CD4-positive, alpha-beta memory T cell (primary cell): ENCODE measurements at regions not wholly inside any gene's neighbourhood (a gene's known extent, or its start where the extent isn't known, plus 50 kb on each side); places are given as distances from the start of the nearest gene placed in this dataset.

Experiments
- CTCF ChIA-PET: fragments of 350-600 bp; sonication (Branson Sonifier 250); formaldehyde crosslinking; loops from one replicate; lab custom pipeline; 2021; ENCODE audit warnings: inconsistent platforms; ENCODE audit not compliant: partially characterized antibody; lab: Charles Lee
- POLR2A ChIA-PET: fragments of 350-600 bp; sonication (Branson Sonifier 250); formaldehyde crosslinking; loops from one replicate; lab custom pipeline; 2021; ENCODE audit not compliant: partially characterized antibody; lab: Charles Lee
- DNase-seq, 5 donors: peaks; one replicate each; pipeline versions ENCODE4 v3.0.0 to v3.0.0-alpha.2; 2020 to 2022; ENCODE audit warnings: mixed read lengths in 1 of 5
- H3K27ac ChIP-seq: one replicate; pipeline ENCODE4 v1.7.0; 2013; ENCODE audit warnings: low read depth, low read length
- H3K27me3 ChIP-seq: 2 replicates; pipeline ENCODE4 v1.7.0; 2013; ENCODE audit warnings: mild to moderate bottlenecking, low read length, moderate library complexity; ENCODE audit not compliant: insufficient read depth
- H3K36me3 ChIP-seq: 2 replicates; pipeline ENCODE4 v1.7.0; 2013; ENCODE audit warnings: mild to moderate bottlenecking, low read length, moderate library complexity; ENCODE audit not compliant: insufficient read depth
- H3K4me1 ChIP-seq: 2 replicates; pipeline ENCODE4 v1.7.0; 2013; ENCODE audit warnings: mild to moderate bottlenecking, low read length, moderate library complexity; ENCODE audit not compliant: insufficient read depth
- H3K4me3 ChIP-seq, 2 donors: one replicate each; pipeline ENCODE4 v1.7.0; 2013; ENCODE audit warnings: low read length in 2 of 2, mild to moderate bottlenecking in 1 of 2
- H3K9me3 ChIP-seq, 2 donors: one replicate each; pipeline ENCODE4 v1.7.0; 2013; ENCODE audit warnings: low read length in 2 of 2, control low read depth in 1 of 2; ENCODE audit not compliant: control insufficient read depth in 1 of 2
- H3K27ac Mint-ChIP-seq, 7 donors: one replicate each; pipeline ENCODE4 v1.8.0; 2020 to 2021; ENCODE audit warnings: mixed read lengths in 7 of 7, mild to moderate bottlenecking in 6 of 7, inconsistent platforms in 3 of 7, moderate library complexity in 3 of 7
- H3K27me3 Mint-ChIP-seq, 2 donors: one replicate each; pipeline ENCODE4 v1.8.0; 2020 to 2021; ENCODE audit warnings: mixed read lengths in 2 of 2
- H3K36me3 Mint-ChIP-seq, 2 donors: one replicate each; pipeline ENCODE4 v1.8.0; 2020 to 2021; ENCODE audit warnings: mixed read lengths in 2 of 2, inconsistent platforms in 1 of 2, mild to moderate bottlenecking in 1 of 2
- H3K4me1 Mint-ChIP-seq, 4 donors: one replicate each; pipeline ENCODE4 v1.8.0; 2020 to 2021; ENCODE audit warnings: mixed read lengths in 4 of 4, mild to moderate bottlenecking in 1 of 4
- H3K4me3 Mint-ChIP-seq, 8 donors: one replicate each; pipeline ENCODE4 v1.8.0; 2020 to 2021; ENCODE audit warnings: mixed read lengths in 8 of 8, mild to moderate bottlenecking in 7 of 8, moderate library complexity in 6 of 8, inconsistent platforms in 3 of 8
- H3K9me3 Mint-ChIP-seq, 8 donors: one replicate each; pipeline ENCODE4 v1.8.0; 2020 to 2021; ENCODE audit warnings: mixed read lengths in 8 of 8, mild to moderate bottlenecking in 5 of 8, inconsistent platforms in 3 of 8, moderate library complexity in 1 of 8
- intact Hi-C: fragments of 100-400 bp; cut with micrococcal nuclease; formaldehyde crosslinking; loops from one replicate; pipeline ENCODE4 v1.15.1; 2023

DNA sequence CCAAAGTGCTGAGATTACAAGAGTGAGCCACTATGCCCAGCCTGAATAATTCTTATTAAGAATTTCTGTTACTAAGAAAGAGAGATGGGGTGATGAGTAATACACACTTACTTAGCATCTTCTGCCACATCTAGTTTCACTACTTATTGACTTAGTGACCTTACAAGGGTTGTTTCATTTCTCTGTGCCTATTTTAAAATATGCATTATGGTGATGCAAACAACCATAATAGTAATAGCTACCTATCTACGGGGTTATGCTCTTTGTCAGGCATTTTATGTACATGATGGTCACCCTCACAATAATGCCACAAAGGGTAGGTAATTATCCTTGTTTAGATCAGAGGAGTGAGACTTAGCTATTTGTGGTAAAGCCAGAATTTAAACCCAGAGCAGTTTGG lies 499.0 kb upstream of the SGCD start:
- Histone ChIP-seq H3K27ac (no peak overlapping the region), H3K4me1 (no peaks in the 10 kb centered on the region), H3K27me3 (no peaks in the 10 kb centered on the region), H3K36me3 (no peaks in the 10 kb centered on the region), H3K9me3 (no peaks in the 10 kb centered on the region), H3K4me3 (no peak overlapping the region)
- intact Hi-C loops, result no loop called here
- H3K4me3 Mint-ChIP-seq, result no peak overlapping the region
- no peaks in the 10 kb centered on the region for H3K36me3 Mint-ChIP-seq
- peaks cover 0 to 2% (median 0%) of the 10 kb centered on the region in 8 donors for H3K9me3 Mint-ChIP-seq
- H3K27me3 Mint-ChIP-seq, result no peaks in the 10 kb centered on the region
- CTCF ChIA-PET, result no interaction called here
- no peak for DNase-seq
- H3K27ac Mint-ChIP-seq, result no peak overlapping the region
- no peaks in the 10 kb centered on the region for H3K4me1 Mint-ChIP-seq
- POLR2A ChIA-PET, result no interaction called here

DNA sequence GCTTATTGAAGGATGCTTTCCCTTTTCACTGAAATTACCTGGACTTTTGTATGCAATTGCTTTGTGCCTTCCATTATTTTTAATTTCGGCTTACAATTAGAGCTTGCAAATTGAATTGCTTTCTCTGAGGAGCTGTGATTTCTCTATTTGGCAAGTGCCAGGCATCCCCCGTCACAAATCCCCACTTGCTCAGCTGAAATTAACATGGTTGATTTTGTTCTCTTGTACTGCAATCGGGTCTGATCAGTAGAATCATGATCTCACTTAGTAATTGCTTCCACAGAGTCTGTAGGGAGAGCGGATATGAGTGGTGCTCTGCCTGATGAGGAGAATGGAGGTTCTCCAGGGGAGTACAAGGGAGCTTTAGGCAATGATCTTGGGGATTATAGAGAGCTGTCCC lies 495.5 kb upstream of the SGCD start:
- Mint-ChIP-seq H3K4me3 (no peak overlapping the region), H3K4me1 (no peaks in the 10 kb centered on the region), H3K27me3 (no peaks in the 10 kb centered on the region), H3K36me3 (no peaks in the 10 kb centered on the region), H3K9me3 (no peaks in the 10 kb centered on the region), H3K27ac (no peak overlapping the region)
- CTCF ChIA-PET, result no interaction called here
- intact Hi-C loops, result no loop called here
- POLR2A ChIA-PET, result no interaction called here
- H3K4me1 ChIP-seq, result no peaks in the 10 kb centered on the region
- H3K27ac ChIP-seq, result no peak overlapping the region
- H3K4me3 ChIP-seq, result no peak overlapping the region
- no peaks in the 10 kb centered on the region for H3K36me3 ChIP-seq
- no peaks in the 10 kb centered on the region for H3K9me3 ChIP-seq
- DNase-seq, result no peak
- no peaks in the 10 kb centered on the region for H3K27me3 ChIP-seq

DNA sequence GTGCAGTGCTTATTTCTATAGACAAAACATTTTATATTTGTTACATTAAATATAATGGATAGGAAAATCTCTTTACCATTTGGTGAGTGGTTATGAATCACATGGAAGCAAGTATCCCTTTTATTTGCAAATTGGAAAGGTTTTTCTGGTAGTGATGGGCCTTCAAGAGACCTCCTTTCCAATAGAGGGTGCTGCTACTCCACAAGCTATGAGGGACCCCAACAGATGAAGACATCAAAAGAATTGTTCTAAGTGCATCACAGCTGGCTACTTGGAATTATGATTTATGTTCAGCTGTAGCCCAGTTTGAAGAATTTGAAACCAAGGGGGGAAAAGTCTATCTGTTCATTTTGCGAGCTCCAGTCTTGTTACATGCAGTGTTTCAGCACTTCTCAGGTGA lies 493.7 kb upstream of the SGCD start:
- Histone ChIP-seq H3K27ac (no peak overlapping the region), H3K27me3 (no peaks in the 10 kb centered on the region), H3K4me1 (no peaks in the 10 kb centered on the region), H3K9me3 (no peaks in the 10 kb centered on the region), H3K4me3 (no peak overlapping the region), H3K36me3 (no peaks in the 10 kb centered on the region)
- DNase-seq, result no peak
- no peaks in the 10 kb centered on the region for H3K4me1 Mint-ChIP-seq
- H3K27me3 Mint-ChIP-seq, result no peaks in the 10 kb centered on the region
- H3K27ac Mint-ChIP-seq, result no peak overlapping the region
- H3K4me3 Mint-ChIP-seq, result no peak overlapping the region
- no peaks in the 10 kb centered on the region for H3K9me3 Mint-ChIP-seq
- H3K36me3 Mint-ChIP-seq, result no peaks in the 10 kb centered on the region
- CTCF ChIA-PET, result no interaction called here
- intact Hi-C loops, result no loop called here
- POLR2A ChIA-PET, result no interaction called here

GRCh38 chr5:155834271-155834975 lies 492.5 kb upstream of the SGCD start:
- Histone ChIP-seq H3K36me3 (no peaks in the 10 kb centered on the region), H3K9me3 (no peaks in the 10 kb centered on the region), H3K27me3 (no peaks in the 10 kb centered on the region), H3K27ac (no peak overlapping the region), H3K4me3 (no peak overlapping the region), H3K4me1 (no peaks in the 10 kb centered on the region)
- Mint-ChIP-seq H3K27ac (no peak overlapping the region), H3K9me3 (peaks cover 0 to 5% (median 0%) of the 10 kb centered on the region in 8 donors), H3K27me3 (no peaks in the 10 kb centered on the region), H3K36me3 (no peaks in the 10 kb centered on the region), H3K4me1 (no peaks in the 10 kb centered on the region), H3K4me3 (no peak overlapping the region)
- ChIA-PET POLR2A (no interaction called here), CTCF (no interaction called here)
- intact Hi-C loops, result no loop called here
- no peak for DNase-seq

- H3K36me3 Mint-ChIP-seq, result no peaks in the 10 kb centered on the region
- H3K27ac ChIP-seq, result no peak overlapping the region
- no peaks in the 10 kb centered on the region for H3K36me3 ChIP-seq
- H3K27ac Mint-ChIP-seq, result no peak overlapping the region
- no peak overlapping the region for H3K4me3 Mint-ChIP-seq
- ChIA-PET POLR2A (no interaction called here), CTCF (no interaction called here)
- no peaks in the 10 kb centered on the region for H3K4me1 Mint-ChIP-seq
- no peaks in the 10 kb centered on the region for H3K4me1 ChIP-seq
- no peak overlapping the region for H3K4me3 ChIP-seq
- H3K27me3 Mint-ChIP-seq, result no peaks in the 10 kb centered on the region
- intact Hi-C loops, result no loop called here
- H3K27me3 ChIP-seq, result no peaks in the 10 kb centered on the region
- no peak for DNase-seq
- peaks cover 0 to 5% (median 0%) of the 10 kb centered on the region in 8 donors for H3K9me3 Mint-ChIP-seq
- H3K9me3 ChIP-seq, result no peaks in the 10 kb centered on the region
Measured at GRCh38 chr5:155836089-155836803, 490.7 kb upstream of the SGCD start.

- no peak overlapping the region for H3K27ac Mint-ChIP-seq
- H3K9me3 ChIP-seq, result no peaks in the 10 kb centered on the region
- intact Hi-C loops, result no loop called here
- no peaks in the 10 kb centered on the region for H3K27me3 ChIP-seq
- H3K36me3 Mint-ChIP-seq, result no peaks in the 10 kb centered on the region
- CTCF ChIA-PET, result no interaction called here
- H3K36me3 ChIP-seq, result no peaks in the 10 kb centered on the region
- H3K9me3 Mint-ChIP-seq, result peaks cover 0 to 5% (median 0%) of the 10 kb centered on the region in 8 donors
- no peak overlapping the region for H3K27ac ChIP-seq
- no peak overlapping the region for H3K4me3 Mint-ChIP-seq
- no peaks in the 10 kb centered on the region for H3K4me1 ChIP-seq
- peaks cover 0 to 2% of the 10 kb centered on the region in 2 donors for H3K27me3 Mint-ChIP-seq
- H3K4me1 Mint-ChIP-seq, result no peaks in the 10 kb centered on the region
- H3K4me3 ChIP-seq, result no peak overlapping the region
- POLR2A ChIA-PET, result no interaction called here
- no peak for DNase-seq
Measured at GRCh38 chr5:155838394-155838793, 488.6 kb upstream of the SGCD start.

- DNase-seq, result no peak
- H3K9me3 Mint-ChIP-seq, result peaks cover 0 to 5% (median 0%) of the 10 kb centered on the region in 8 donors
- CTCF ChIA-PET, result interaction anchor here (0.6 kb wide), 1 partner anchor 29 kb away, joined by 3 read pairs; no protein-coding TSS in a partner anchor
Measured at GRCh38 chr5:155839251-155840037, 487.5 kb upstream of the SGCD start.

More at GRCh38 chr5:155839251-155840037, 487.5 kb upstream of the SGCD start:
- Mint-ChIP-seq H3K27me3 (peaks cover 0 to 2% of the 10 kb centered on the region in 2 donors), H3K4me1 (no peaks in the 10 kb centered on the region), H3K4me3 (no peak overlapping the region), H3K36me3 (no peaks in the 10 kb centered on the region), H3K27ac (no peak overlapping the region)
- no peaks in the 10 kb centered on the region for H3K27me3 ChIP-seq
- no peaks in the 10 kb centered on the region for H3K36me3 ChIP-seq
- no peak overlapping the region for H3K4me3 ChIP-seq
- intact Hi-C loops, result no loop called here
- POLR2A ChIA-PET, result no interaction called here
- H3K4me1 ChIP-seq, result no peaks in the 10 kb centered on the region
- no peak overlapping the region for H3K27ac ChIP-seq
- no peaks in the 10 kb centered on the region for H3K9me3 ChIP-seq
